Fibroblast of mammary gland (primary cell): ENCODE measurements at regions not wholly inside any gene's neighbourhood (a gene's known extent, or its start where the extent isn't known, plus 50 kb on each side); places are given as distances from the start of the nearest gene placed in this dataset.

ENCODE experiments used
- DNase-seq: peaks from one replicate; pipeline ENCODE4 v3.0.0-alpha.2; 2010; ENCODE audit warnings: low read depth
- H3K4me3 ChIP-seq: 2 replicates; pipeline ENCODE4 v1.5.1; 2011; ENCODE audit warnings: low read depth, mild to moderate bottlenecking, low read length, moderate library complexity; ENCODE audit not compliant: control insufficient read depth
- TF ChIP-seq, protein P1 (sequence below): conservative IDR thresholded peaks from 2 replicates; pipeline ENCODE4 v1.5.1; 2011; ENCODE audit warnings: low read depth, low read length, inconsistent platforms; ENCODE audit not compliant: control insufficient read depth, insufficient read depth

DNA sequence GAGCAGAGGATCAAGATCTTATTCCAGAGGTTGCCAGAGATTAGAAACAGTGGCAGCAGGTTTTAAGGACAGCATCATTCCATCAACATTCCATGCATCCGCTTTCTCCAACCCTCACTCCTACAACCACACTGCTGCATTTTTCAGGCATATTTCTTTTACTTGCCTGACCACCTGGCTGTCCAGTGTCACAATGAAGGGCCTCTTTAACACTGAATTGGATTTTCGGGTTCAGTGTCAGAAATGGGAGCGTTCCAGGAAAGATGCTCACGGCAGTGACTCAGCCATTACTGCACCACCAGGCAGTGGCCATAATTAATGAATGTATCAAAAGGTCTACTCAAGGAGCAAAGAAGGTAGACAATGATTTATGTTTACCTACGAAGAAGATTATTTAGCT is 200.4 kb upstream of the ESRRG start:
- TF ChIP-seq, protein P1, sequence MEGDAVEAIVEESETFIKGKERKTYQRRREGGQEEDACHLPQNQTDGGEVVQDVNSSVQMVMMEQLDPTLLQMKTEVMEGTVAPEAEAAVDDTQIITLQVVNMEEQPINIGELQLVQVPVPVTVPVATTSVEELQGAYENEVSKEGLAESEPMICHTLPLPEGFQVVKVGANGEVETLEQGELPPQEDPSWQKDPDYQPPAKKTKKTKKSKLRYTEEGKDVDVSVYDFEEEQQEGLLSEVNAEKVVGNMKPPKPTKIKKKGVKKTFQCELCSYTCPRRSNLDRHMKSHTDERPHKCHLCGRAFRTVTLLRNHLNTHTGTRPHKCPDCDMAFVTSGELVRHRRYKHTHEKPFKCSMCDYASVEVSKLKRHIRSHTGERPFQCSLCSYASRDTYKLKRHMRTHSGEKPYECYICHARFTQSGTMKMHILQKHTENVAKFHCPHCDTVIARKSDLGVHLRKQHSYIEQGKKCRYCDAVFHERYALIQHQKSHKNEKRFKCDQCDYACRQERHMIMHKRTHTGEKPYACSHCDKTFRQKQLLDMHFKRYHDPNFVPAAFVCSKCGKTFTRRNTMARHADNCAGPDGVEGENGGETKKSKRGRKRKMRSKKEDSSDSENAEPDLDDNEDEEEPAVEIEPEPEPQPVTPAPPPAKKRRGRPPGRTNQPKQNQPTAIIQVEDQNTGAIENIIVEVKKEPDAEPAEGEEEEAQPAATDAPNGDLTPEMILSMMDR = no peak
- no peak for DNase-seq
- H3K4me3 ChIP-seq = no peak overlapping the region

DNA sequence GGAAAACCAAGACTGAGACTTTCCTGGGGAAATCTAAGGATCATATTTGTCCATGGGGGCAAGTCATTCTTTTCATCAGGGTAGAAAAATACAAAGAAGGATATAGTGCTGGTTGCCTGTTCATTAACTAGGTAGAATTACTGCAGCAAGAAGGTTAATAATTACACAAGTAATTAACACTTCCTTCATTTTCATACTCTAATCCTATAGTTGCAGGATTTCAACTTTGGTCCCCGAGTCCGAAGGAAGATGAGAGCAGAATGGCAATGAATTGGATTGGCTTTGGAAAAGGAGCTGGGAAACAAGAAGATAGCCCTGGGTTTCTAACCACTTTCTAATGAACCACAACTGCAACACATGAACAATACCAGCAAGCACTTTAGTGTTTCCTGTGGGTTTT is 199.2 kb upstream of the ESRRG start:
- TF ChIP-seq, protein P1 = no peak
- no peak overlapping the region for H3K4me3 ChIP-seq
- DNase-seq = no peak

DNA sequence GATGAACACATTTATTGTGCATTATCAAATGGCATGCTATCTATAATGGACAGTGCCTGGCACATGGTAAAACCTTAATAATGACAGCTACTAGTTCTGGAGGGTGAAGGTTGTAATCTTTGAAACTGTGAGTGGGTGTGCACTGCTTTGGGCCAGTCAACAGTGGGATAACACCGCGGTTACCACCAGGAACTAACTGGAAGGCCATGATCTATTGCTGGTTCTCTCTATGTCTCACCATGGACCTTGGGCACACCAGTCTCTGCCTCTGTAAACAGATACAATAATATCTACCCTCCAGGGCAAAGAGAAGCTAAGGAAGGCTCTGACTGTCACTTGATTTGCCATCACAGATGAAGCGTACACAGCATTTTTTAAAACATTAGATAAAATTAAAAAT is 198.6 kb upstream of the ESRRG start:
- TF ChIP-seq, protein P1 = no peak
- DNase-seq = no peak
- no peak overlapping the region for H3K4me3 ChIP-seq

DNA sequence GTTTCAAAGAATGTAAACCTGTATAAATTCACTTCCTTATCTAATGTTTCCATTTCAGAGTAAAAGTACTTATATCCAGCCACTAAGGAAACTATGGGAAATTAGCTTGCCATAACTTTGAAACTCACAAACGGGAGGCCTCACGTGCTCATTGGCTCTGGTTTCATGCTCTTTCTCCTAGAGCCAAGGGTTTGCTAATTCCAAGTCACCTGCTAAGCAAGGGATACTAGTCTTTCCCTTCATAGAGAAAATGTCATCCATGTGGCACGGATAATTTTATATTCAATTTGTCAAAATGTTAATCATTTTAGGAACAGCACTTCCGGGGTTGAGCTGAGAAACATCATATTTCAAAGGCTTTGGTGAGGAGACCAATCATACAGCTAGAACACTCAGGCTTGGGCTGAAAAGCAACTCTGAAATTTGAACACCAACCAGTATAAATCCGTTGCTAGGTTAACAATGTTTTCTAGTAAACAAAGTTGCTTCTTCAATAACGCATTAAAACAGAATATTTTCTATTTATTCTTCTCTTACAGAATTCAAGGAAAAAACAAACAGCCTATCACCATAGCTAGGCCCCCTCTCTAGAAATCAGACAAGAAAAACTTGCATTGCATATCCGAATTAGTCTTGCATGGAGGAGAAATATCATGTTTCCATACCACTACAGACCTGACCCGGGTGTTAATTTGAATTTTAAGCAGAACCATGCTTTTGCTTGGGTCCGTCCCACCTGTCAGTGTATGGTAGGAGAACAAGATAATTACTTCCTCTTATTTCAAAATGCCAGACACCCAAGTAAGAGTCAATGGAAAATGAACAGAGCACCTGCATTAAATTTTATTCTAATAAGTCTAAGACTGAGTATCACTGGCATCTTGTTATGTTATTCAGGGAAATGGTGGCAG is 196.1 kb upstream of the ESRRG start:
- TF ChIP-seq, protein P1 = no peak
- no peak overlapping the region for H3K4me3 ChIP-seq
- DNase-seq = no peak

DNA sequence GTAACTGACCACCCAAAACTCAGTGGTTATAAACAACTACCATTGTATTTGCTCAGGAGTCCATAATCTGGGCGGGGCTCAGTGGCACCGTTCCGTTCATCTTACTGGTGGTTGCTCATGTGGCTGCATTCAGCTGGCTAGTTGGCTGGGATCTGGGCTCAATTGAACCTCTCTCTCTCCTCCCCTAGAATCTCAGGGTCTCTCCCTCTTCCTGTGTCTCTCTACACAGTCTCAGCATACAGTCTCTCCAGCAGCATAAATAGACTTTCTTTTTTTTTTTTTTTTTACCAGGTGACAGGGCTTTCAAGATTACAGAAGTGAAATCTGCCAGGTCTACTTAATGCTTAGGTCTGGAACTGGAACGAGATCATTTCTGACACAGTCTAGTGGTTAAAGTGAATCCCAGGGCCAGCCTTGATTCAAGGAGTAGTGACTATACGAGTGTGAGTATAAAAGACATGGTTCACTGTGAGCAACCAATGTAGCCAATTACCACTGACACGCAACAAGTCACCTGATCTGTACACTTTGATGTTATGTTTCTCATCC is 193.7 kb upstream of the ESRRG start:
- TF ChIP-seq, protein P1 = no peak
- no peak overlapping the region for H3K4me3 ChIP-seq
- no peak for DNase-seq

DNA sequence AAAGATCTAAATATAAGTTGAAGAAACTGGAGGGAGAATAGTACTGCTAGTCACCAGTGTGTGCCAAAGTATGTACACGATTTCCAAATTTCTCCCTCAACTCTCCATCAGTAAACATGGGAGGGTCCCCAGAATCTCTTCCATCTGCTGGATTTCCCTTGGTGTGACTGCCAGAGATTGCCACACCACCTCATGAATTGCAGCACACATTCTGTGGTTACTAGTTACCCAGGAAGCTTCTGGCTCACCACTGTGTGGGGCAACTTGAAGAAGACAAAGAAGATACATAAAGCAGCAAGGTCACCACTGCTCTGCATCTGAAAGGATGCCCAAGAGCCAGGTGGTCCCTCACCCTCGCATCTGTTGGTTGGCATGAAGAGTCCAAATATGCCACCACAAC is 191.7 kb upstream of the ESRRG start:
- no peak for DNase-seq
- TF ChIP-seq, protein P1 = no peak
- no peak overlapping the region for H3K4me3 ChIP-seq
